ENCODE measurements at regions not wholly inside any gene's neighbourhood (a gene's known extent, or its start where the extent isn't known, plus 50 kb on each side); places are given as distances from the start of the nearest gene placed in this dataset.

- TF ChIP-seq CTCF (IDR thresholded peaks at IDR 0.05) (no peak), POLR2A (IDR thresholded peaks at IDR 0.05) (no peak)
Observed at GRCh38 chr16:65294165-65294564, 172.3 kb upstream of the CDH11 start.
